ENCODE measurements at regions not wholly inside any gene's neighbourhood (a gene's known extent, or its start where the extent isn't known, plus 50 kb on each side); places are given as distances from the start of the nearest gene placed in this dataset.

DNA sequence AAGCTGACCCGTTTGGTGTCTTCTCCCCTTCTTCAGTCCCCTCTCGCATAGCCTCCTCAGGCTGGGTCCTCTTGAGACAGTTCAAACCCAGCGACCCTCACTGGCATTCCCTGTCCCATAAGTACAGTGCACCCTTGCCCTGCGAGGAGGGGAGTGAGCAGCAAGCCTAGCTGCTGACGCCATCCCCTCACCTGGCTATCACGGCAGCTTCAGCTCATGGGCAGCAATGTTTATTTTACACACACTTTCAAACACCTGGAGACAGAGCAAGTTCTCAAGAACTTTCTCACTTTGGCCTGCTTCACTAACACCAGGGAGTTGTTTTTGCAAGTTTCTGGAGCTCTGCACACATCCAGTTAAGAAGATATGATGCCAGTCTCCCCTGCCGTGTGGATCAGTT is 189.6 kb upstream of the E2F8 start:
- TF ChIP-seq, protein P1, sequence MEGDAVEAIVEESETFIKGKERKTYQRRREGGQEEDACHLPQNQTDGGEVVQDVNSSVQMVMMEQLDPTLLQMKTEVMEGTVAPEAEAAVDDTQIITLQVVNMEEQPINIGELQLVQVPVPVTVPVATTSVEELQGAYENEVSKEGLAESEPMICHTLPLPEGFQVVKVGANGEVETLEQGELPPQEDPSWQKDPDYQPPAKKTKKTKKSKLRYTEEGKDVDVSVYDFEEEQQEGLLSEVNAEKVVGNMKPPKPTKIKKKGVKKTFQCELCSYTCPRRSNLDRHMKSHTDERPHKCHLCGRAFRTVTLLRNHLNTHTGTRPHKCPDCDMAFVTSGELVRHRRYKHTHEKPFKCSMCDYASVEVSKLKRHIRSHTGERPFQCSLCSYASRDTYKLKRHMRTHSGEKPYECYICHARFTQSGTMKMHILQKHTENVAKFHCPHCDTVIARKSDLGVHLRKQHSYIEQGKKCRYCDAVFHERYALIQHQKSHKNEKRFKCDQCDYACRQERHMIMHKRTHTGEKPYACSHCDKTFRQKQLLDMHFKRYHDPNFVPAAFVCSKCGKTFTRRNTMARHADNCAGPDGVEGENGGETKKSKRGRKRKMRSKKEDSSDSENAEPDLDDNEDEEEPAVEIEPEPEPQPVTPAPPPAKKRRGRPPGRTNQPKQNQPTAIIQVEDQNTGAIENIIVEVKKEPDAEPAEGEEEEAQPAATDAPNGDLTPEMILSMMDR (conservative IDR thresholded peaks at IDR 0.05; ENCODE audit: low read depth, low read length): no peak
- H3K4me3 ChIP-seq (ENCODE audit: low read depth, low read length): no peak overlapping the region
- DNase-seq (ENCODE audit: low read depth): no peak

DNA sequence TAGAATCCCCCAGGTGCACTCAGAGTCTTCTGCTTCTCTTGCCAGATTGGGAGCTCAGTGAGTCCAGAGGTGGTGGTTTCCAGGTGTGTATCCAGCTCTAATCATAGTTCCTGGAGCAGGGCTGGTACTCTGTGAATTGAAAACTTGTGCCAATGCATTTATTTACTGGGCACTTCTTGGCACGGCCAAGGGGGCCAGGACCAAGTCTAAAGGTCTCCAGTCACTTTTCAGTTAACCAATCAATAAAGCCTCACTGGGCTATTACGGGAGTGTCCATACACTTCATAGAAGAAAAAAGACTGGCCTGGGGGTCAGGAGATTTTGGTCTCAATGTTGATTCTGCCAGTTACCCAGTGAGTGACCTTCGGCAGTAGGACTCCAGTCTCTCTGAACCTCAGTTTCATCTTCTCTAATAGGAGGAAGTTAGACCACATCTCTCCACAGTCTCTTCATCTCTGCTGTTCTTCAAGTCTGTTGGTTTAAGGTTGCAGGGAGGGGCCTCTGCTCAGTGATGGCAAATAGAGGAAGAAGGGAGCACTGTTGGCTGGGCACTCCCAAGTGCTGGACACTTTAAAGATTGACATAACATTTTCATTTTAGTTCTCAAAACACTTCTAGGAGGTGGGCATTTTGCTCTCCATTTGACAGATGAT is 188.5 kb upstream of the E2F8 start:
- H3K4me3 ChIP-seq (ENCODE audit: low read depth, low read length): no peak overlapping the region
- DNase-seq (ENCODE audit: low read depth): no peak
- TF ChIP-seq, protein P1 (conservative IDR thresholded peaks at IDR 0.05; ENCODE audit: low read depth, low read length): no peak

DNA sequence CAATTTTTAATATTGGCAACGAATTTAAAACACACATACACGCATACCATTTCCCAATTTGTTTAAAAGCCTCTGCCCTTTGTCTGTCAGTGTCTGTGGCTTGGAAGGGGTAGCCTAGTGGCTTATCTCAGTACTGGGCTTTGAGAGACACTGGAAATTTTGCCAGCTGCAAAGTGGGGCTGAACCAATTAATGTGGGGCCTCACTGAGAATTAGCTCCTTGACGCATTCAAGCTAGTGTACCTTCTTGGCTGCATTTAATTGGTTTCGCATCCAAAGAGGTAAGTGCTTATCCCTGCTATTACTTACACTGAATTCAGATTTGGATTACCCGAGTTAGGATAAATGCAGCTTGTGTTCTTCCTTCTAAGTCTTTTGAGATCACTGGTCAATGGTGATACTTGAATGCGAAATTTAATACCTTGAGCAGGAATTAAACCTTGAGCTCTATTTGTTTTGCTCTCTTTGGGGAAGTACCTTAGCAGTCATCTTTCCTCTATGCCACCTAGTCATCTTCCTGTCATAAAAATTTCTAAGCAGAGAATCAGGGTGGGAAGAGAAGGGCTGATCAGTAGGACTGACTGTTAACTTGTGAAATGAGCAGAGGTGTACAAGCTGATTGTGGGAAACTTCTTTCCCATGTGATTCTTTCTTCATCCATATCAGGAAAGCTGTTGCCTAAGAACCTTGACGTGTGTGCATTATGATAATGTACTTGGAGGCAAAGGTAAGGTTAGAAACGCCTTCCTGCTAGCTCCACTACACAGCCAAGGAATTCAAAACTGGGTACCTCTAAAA is 187.7 kb upstream of the E2F8 start:
- no peak overlapping the region for H3K4me3 ChIP-seq (ENCODE audit: low read depth, low read length)
- TF ChIP-seq, protein P1 (conservative IDR thresholded peaks at IDR 0.05; ENCODE audit: low read depth, low read length): peak; percentile 8
- DNase-seq (ENCODE audit: low read depth): no peak

DNA sequence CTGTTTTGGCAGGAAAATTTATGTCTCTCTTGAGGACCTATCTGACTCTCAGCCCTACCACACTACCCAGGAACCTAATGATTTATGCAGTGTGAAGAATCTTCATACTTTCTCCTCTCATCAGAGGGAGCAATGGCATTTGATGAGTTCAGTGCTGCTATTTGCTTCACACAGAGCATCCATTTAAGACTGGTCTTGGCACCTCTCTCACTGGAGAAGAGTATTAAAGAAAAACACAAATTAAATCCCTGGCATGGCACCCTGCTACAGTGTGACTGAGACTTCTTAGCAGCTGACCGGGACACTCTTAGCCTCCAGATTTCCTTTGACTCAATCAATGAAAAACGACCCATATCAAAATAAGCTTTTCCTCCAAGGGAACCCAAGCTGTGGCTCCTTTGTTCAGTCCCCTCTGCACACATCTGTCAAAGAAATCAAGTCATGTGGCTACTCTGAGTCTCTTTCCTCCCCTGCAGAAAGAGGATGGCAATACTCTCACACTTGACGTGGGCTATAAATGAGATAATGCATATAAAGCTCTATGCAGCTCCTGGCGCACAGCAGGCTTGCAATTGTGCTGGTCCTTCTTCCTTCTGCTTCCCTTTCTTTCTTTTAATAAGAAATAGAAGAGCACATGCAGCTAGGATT is 186.1 kb upstream of the E2F8 start:
- TF ChIP-seq, protein P1 (conservative IDR thresholded peaks at IDR 0.05; ENCODE audit: low read depth, low read length): no peak
- DNase-seq (ENCODE audit: low read depth): no peak
- no peak overlapping the region for H3K4me3 ChIP-seq (ENCODE audit: low read depth, low read length)

DNA sequence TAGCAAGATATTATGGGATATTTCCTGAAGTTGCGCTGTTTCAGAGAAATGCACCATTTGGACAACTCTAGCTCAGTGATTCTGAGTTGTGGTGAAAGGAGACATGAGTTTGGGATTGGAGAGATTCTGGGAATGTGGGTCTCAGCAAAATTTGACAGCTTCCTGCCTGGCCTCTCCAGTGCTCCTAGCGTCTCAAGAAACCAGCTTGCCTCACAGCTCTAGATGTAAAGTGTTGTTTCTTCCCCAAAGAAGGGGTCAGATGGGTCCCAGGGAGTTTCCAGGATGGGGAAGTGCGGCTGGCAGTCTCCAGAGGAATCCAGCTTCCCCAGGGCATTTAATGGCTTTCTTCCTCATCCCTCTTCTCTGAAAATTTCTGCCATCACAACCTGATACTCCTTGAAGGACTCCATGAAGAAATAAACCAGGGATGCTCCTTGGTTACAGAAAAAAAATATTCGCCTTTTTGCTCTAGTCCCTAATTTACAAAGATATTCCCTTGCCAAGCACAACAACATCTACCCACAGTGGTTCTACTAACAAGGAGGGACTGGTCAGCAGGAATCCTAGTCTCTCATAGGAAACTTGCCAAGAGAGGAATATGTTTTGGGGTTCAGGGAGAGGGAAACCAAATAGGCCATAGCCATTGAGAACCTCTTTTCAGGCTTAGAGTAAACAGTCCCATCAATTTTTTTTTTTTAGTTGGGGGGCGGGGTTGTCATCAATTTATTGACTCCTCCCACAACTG is 185.4 kb upstream of the E2F8 start:
- DNase-seq (ENCODE audit: low read depth): no peak

DNA sequence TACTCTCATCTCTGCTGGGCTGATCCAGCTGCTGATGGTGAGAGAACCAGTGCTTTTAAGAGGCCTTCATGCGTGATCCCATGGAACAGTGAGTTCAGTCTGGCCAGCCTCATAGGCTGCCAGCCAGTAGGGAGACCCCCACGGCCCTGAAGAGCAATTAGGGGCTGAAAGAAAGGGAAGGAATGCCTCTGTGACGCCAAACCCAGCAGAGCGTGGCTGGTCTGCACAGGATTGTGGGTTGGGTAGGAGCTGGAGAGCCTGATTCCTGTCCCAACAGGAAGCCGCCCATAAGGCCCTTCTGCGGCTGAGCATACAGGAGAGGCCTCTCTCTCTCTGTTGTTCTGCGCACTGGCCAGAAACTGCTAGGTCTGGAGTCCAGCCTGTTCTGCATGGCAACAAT is 181.5 kb upstream of the E2F8 start:
- H3K4me3 ChIP-seq (ENCODE audit: low read depth, low read length): no peak overlapping the region
- DNase-seq (ENCODE audit: low read depth): no peak
- TF ChIP-seq, protein P1 (conservative IDR thresholded peaks at IDR 0.05; ENCODE audit: low read depth, low read length): no peak

More for the DNA sequence above, 185.4 kb upstream of the E2F8 start:
- TF ChIP-seq, protein P1 (conservative IDR thresholded peaks at IDR 0.05; ENCODE audit: low read depth, low read length): no peak
- no peak overlapping the region for H3K4me3 ChIP-seq (ENCODE audit: low read depth, low read length)
